ENCODE measurements at regions not wholly inside any gene's neighbourhood (a gene's known extent, or its start where the extent isn't known, plus 50 kb on each side); places are given as distances from the start of the nearest gene placed in this dataset.
"Not testable (repeated sequence)": the region's sequence is repeated elsewhere in the genome, so short reads cannot be mapped to it uniquely, and the experiment has no call there.

GRCh38 chr6:145279993-145280392 is 455.3 kb downstream of the EPM2A start:
- no peaks in the 10 kb centered on the region for H3K27me3 ChIP-seq
- WGBS, 2 donors = 51 to 58% methylated on average over 2 of the region's 2 CpGs
- DNase-seq (no peak), ATAC-seq (no peak)
- no peak for TF ChIP-seq POLR2A (IDR thresholded peaks at IDR 0.05)
- no peak for TF ChIP-seq CTCF (IDR thresholded peaks at IDR 0.05)
- no peak overlapping the region for H3K27ac ChIP-seq
- intact Hi-C loops (cut with DNase I) = no loop called here
- H3K4me1 ChIP-seq = no peaks in the 10 kb centered on the region
- H3K9me3 ChIP-seq = no peaks in the 10 kb centered on the region
- H3K36me3 ChIP-seq (replicated peaks in 1 of 2; ENCODE audit: insufficient read depth in 1 of 2, low read depth in 2 of 2) = no peaks in the 10 kb centered on the region
- H3K4me3 ChIP-seq = no peak overlapping the region

GRCh38 chr6:145283209-145283608 is 452.1 kb downstream of the EPM2A start:
- ATAC-seq; H3K36me3 ChIP-seq (replicated peaks in 1 of 2; ENCODE audit: insufficient read depth in 1 of 2, low read depth in 2 of 2): not testable (repeated sequence)

GRCh38 chr6:145283856-145284255 is 451.5 kb downstream of the EPM2A start:
- H3K4me3 ChIP-seq = no peak overlapping the region
- H3K36me3 ChIP-seq (replicated peaks in 1 of 2; ENCODE audit: insufficient read depth in 1 of 2, low read depth in 2 of 2) = no peaks in the 10 kb centered on the region
- H3K4me1 ChIP-seq = no peaks in the 10 kb centered on the region
- WGBS, 2 donors = 89 to 98% methylated on average over 2 of the region's 2 CpGs
- intact Hi-C loops (cut with DNase I) = no loop called here
- H3K9me3 ChIP-seq = no peaks in the 10 kb centered on the region
- no peak for TF ChIP-seq POLR2A (IDR thresholded peaks at IDR 0.05)
- H3K27ac ChIP-seq = no peak overlapping the region
- H3K27me3 ChIP-seq = no peaks in the 10 kb centered on the region
- no peak for ATAC-seq
- no peak for DNase-seq

More at GRCh38 chr6:145283209-145283608, 452.1 kb downstream of the EPM2A start:
- H3K27ac ChIP-seq; DNase-seq; intact Hi-C loops (cut with DNase I); H3K27me3 ChIP-seq; H3K9me3 ChIP-seq; H3K4me1 ChIP-seq; H3K4me3 ChIP-seq: not testable (repeated sequence)
- WGBS, 2 donors = 78 to 93% methylated on average over 6 of the region's 6 CpGs

- intact Hi-C loops (cut with DNase I) = no loop called here
- H3K36me3 ChIP-seq (replicated peaks in 1 of 2; ENCODE audit: insufficient read depth in 1 of 2, low read depth in 2 of 2) = no peaks in the 10 kb centered on the region
- WGBS, 2 donors = 70 to 71% methylated on average over 1 of the region's 1 CpG
These were observed 448.4 kb downstream of the EPM2A start for GRCh38 chr6:145286916-145287315.

GRCh38 chr6:145289573-145289972 is 445.7 kb downstream of the EPM2A start:
- Histone ChIP-seq H3K4me3 (no peak overlapping the region), H3K36me3 (replicated peaks in 1 of 2; ENCODE audit: insufficient read depth in 1 of 2, low read depth in 2 of 2) (no peaks in the 10 kb centered on the region), H3K9me3 (no peaks in the 10 kb centered on the region), H3K27ac (no peak overlapping the region), H3K4me1 (no peaks in the 10 kb centered on the region), H3K27me3 (no peaks in the 10 kb centered on the region)
- no peak for DNase-seq
- WGBS, 2 donors = 77 to 78% methylated on average over 3 of the region's 3 CpGs
- intact Hi-C loops (cut with DNase I) = no loop called here
- ATAC-seq = no peak
- TF ChIP-seq POLR2A (IDR thresholded peaks at IDR 0.05) (no peak), CTCF (IDR thresholded peaks at IDR 0.05) (no peak)

More at GRCh38 chr6:145286916-145287315, 448.4 kb downstream of the EPM2A start:
- no peak for DNase-seq
- H3K27me3 ChIP-seq = no peaks in the 10 kb centered on the region
- no peak overlapping the region for H3K27ac ChIP-seq
- no peak for ATAC-seq
- H3K9me3 ChIP-seq = no peaks in the 10 kb centered on the region
- no peaks in the 10 kb centered on the region for H3K4me1 ChIP-seq
- H3K4me3 ChIP-seq = no peak overlapping the region
- TF ChIP-seq CTCF (IDR thresholded peaks at IDR 0.05) = no peak

GRCh38 chr6:145290122-145290521 is 445.2 kb downstream of the EPM2A start:
- no peaks in the 10 kb centered on the region for H3K9me3 ChIP-seq
- H3K27ac ChIP-seq = no peak overlapping the region
- H3K27me3 ChIP-seq = no peaks in the 10 kb centered on the region
- no peak for ATAC-seq
- TF ChIP-seq POLR2A (IDR thresholded peaks at IDR 0.05) (no peak), CTCF (IDR thresholded peaks at IDR 0.05) (no peak)
- DNase-seq = no peak
- WGBS, 2 donors = 90 to 91% methylated on average over 2 of the region's 2 CpGs
- H3K4me1 ChIP-seq = no peaks in the 10 kb centered on the region
- intact Hi-C loops (cut with DNase I) = no loop called here
- H3K36me3 ChIP-seq (replicated peaks in 1 of 2; ENCODE audit: insufficient read depth in 1 of 2, low read depth in 2 of 2) = no peaks in the 10 kb centered on the region
- no peak overlapping the region for H3K4me3 ChIP-seq
